IMR-90 (cell line): ENCODE measurements at regions not wholly inside any gene's neighbourhood (a gene's known extent, or its start where the extent isn't known, plus 50 kb on each side); places are given as distances from the start of the nearest gene placed in this dataset.

ENCODE experiments used
- ATAC-seq: fragments of 200-7000 bp; cut with Tn5 transposase; 2 replicates; pipeline ENCODE4 v1.9.1; 2020; ENCODE audit warnings: low read depth, mild to moderate bottlenecking, moderate library complexity
- BruUV-seq: library from RNA; stranded (reverse); fragments of 400-500 nt; replicated peaks from 2 replicates; lab custom pipeline; 2021; lab: Mats Ljungman, UMichigan
- CTCF ChIA-PET: fragments of 300-600 bp; formaldehyde crosslinking; extraction: SDS; loops from one replicate; lab custom pipeline; 2021; ENCODE audit warnings: antibody characterized with exemption; lab: Yijun Ruan, JAX
- POLR2A ChIA-PET: fragments of 300-600 bp; sonication (Branson Sonifier 250); formaldehyde crosslinking; loops from one replicate; lab custom pipeline; 2022; ENCODE audit warnings: antibody characterized with exemption; ENCODE audit not compliant: unreplicated experiment; lab: Charles Lee
- DNase-seq: peaks from one replicate; pipeline ENCODE4 v3.0.0; 2013
- H2AFZ ChIP-seq: replicated peaks from 2 replicates; pipeline ENCODE3; 2013; ENCODE audit warnings: low read length, mild to moderate bottlenecking; ENCODE audit not compliant: poor library complexity
- H2AK5ac ChIP-seq: 2 replicates; pipeline ENCODE4 v1.6.1; 2013; ENCODE audit warnings: low read depth, low read length, inconsistent platforms
- H2AK9ac ChIP-seq: replicated peaks from 2 replicates; pipeline ENCODE3; 2013; ENCODE audit warnings: mild to moderate bottlenecking, low read depth, low read length, moderate library complexity; ENCODE audit not compliant: poor library complexity
- H2BK120ac ChIP-seq: 2 replicates; pipeline ENCODE4 v1.6.1; 2013; ENCODE audit warnings: low read depth, low read length, inconsistent platforms
- H2BK15ac ChIP-seq: 3 replicates; pipeline ENCODE4 v1.6.1; 2013; ENCODE audit warnings: low read depth, low read length, inconsistent platforms
- H2BK20ac ChIP-seq: 2 replicates; pipeline ENCODE4 v1.6.1; 2013; ENCODE audit warnings: low read depth, mild to moderate bottlenecking, inconsistent platforms, low read length, moderate library complexity
- H2BK5ac ChIP-seq: 2 replicates; pipeline ENCODE4 v1.6.1; 2013; ENCODE audit warnings: mild to moderate bottlenecking, low read depth, low read length, inconsistent platforms; ENCODE audit not compliant: poor library complexity, severe bottlenecking
- H3K14ac ChIP-seq: replicated peaks from 2 replicates; pipeline ENCODE4 v1.6.1; 2013; ENCODE audit warnings: low read depth, low read length, inconsistent platforms
- H3K18ac ChIP-seq: 2 replicates; pipeline ENCODE4 v1.6.1; 2013; ENCODE audit warnings: low read depth, low read length, control low read depth
- H3K23ac ChIP-seq: 2 replicates; pipeline ENCODE4 v1.6.1; 2013; ENCODE audit warnings: low read depth, low read length, inconsistent platforms
- H3K27ac ChIP-seq: 2 replicates; pipeline ENCODE4 v1.5.1; 2013; ENCODE audit warnings: mild to moderate bottlenecking, control low read depth, low read length; ENCODE audit not compliant: insufficient read depth
- H3K27me3 ChIP-seq: 2 replicates; pipeline ENCODE4 v1.6.1; 2013; ENCODE audit warnings: low read length; ENCODE audit not compliant: control insufficient read depth, insufficient read depth
- H3K36me3 ChIP-seq: 2 replicates; pipeline ENCODE4 v1.6.1; 2013; ENCODE audit warnings: low read length, mixed read lengths; ENCODE audit not compliant: control insufficient read depth, insufficient read depth
- H3K4ac ChIP-seq: 2 replicates; pipeline ENCODE4 v1.6.1; 2013; ENCODE audit warnings: low read depth, low read length, inconsistent platforms
- H3K4me1 ChIP-seq: 2 replicates; pipeline ENCODE4 v1.6.1; 2013; ENCODE audit warnings: low read length, mixed read lengths; ENCODE audit not compliant: control insufficient read depth, insufficient read depth
- H3K4me2 ChIP-seq: 2 replicates; pipeline ENCODE4 v1.6.1; 2013; ENCODE audit warnings: low read depth, mild to moderate bottlenecking, control low read depth, low read length, moderate library complexity
- H3K4me3 ChIP-seq: 2 replicates; pipeline ENCODE4 v1.5.1; 2013; ENCODE audit warnings: low read depth, mild to moderate bottlenecking, control low read depth, low read length, moderate library complexity; ENCODE audit not compliant: insufficient read depth
- H3K56ac ChIP-seq: 2 replicates; pipeline ENCODE4 v1.6.1; 2013; ENCODE audit warnings: low read length, inconsistent platforms; ENCODE audit not compliant: insufficient read depth; ENCODE audit errors: extremely low read depth
- H3K79me1 ChIP-seq, 2 experiments: 2 replicates each; pipeline ENCODE4 v1.6.1; 2013; ENCODE audit warnings: low read length in 2 of 2, inconsistent platforms in 1 of 2, low read depth in 1 of 2
- H3K9ac ChIP-seq: 2 replicates; pipeline ENCODE4 v1.6.1; 2013; ENCODE audit warnings: low read depth, low read length, control low read depth
- H3K9me1 ChIP-seq: 2 replicates; pipeline ENCODE4 v1.6.1; 2013; ENCODE audit warnings: low read length, inconsistent platforms; ENCODE audit not compliant: insufficient read depth
- H3K9me3 ChIP-seq: 2 replicates; pipeline ENCODE4 v1.6.1; 2013; ENCODE audit warnings: low read length; ENCODE audit not compliant: control insufficient read depth, insufficient read depth
- H4K20me1 ChIP-seq: 2 replicates; pipeline ENCODE4 v1.6.1; 2013; ENCODE audit warnings: low read length, inconsistent platforms; ENCODE audit not compliant: insufficient read depth
- H4K5ac ChIP-seq: 2 replicates; pipeline ENCODE4 v1.6.1; 2013; ENCODE audit warnings: mild to moderate bottlenecking, low read depth, low read length, control low read depth
- H4K8ac ChIP-seq, 2 experiments: 2 replicates each; pipeline ENCODE4 v1.6.1; 2013; ENCODE audit warnings: low read depth in 2 of 2, low read length in 2 of 2, control low read depth in 1 of 2, inconsistent platforms in 1 of 2
- H4K91ac ChIP-seq: 2 replicates; pipeline ENCODE4 v1.6.1; 2013; ENCODE audit warnings: low read depth, low read length, inconsistent platforms; ENCODE audit not compliant: insufficient read depth
- BHLHE40 ChIP-seq: fragments of 150-350 bp; IDR thresholded peaks from 2 replicates; pipeline ENCODE4 v1.6.1; 2016; ENCODE audit warnings: mild to moderate bottlenecking, low read depth, low read length
- CEBPB ChIP-seq: IDR thresholded peaks from 2 replicates; pipeline ENCODE4 v1.6.1; 2012; ENCODE audit warnings: low read depth, low read length, improper control_type of control experiment
- CHD1 ChIP-seq: IDR thresholded peaks from 2 replicates; pipeline ENCODE4 v1.6.1; 2012; ENCODE audit warnings: low read depth, low read length, improper control_type of control experiment
- FOS ChIP-seq: fragments of 150-350 bp; IDR thresholded peaks from 2 replicates; pipeline ENCODE4 v1.6.1; 2016; ENCODE audit warnings: low read depth, low read length
- MAFK ChIP-seq: IDR thresholded peaks from 2 replicates; pipeline ENCODE4 v1.6.1; 2012; ENCODE audit warnings: low read depth, low read length, improper control_type of control experiment
- MAZ ChIP-seq: IDR thresholded peaks from 2 replicates; pipeline ENCODE4 v1.6.1; 2012; ENCODE audit warnings: low read depth, mild to moderate bottlenecking, low read length, improper control_type of control experiment, moderate library complexity, borderline replicate concordance
- MXI1 ChIP-seq: IDR thresholded peaks from 2 replicates; pipeline ENCODE4 v1.6.1; 2012; ENCODE audit warnings: low read depth, mild to moderate bottlenecking, low read length, moderate library complexity, borderline replicate concordance
- NFE2L2 ChIP-seq: fragments of 150-350 bp; IDR thresholded peaks from 2 replicates; pipeline ENCODE4 v1.6.1; 2016; ENCODE audit warnings: low read depth, mild to moderate bottlenecking, low read length
- POLR2A ChIP-seq: IDR thresholded peaks from 2 replicates; pipeline ENCODE4 v1.6.1; 2012; ENCODE audit warnings: mild to moderate bottlenecking, low read depth, low read length
- RAD21 ChIP-seq: IDR thresholded peaks from 2 replicates; pipeline ENCODE4 v1.6.1; 2012; ENCODE audit warnings: low read length, improper control_type of control experiment
- RCOR1 ChIP-seq: IDR thresholded peaks from 2 replicates; pipeline ENCODE4 v1.6.1; 2012; ENCODE audit warnings: mild to moderate bottlenecking, low read length, improper control_type of control experiment; ENCODE audit not compliant: insufficient replicate concordance
- RFX5 ChIP-seq: IDR thresholded peaks from 2 replicates; pipeline ENCODE4 v1.8.0; 2012; ENCODE audit warnings: low read depth, mild to moderate bottlenecking, low read length, moderate library complexity
- SMC3 ChIP-seq: fragments of 150-350 bp; IDR thresholded peaks from 2 replicates; pipeline ENCODE4 v1.6.1; 2016; ENCODE audit warnings: low read depth, mild to moderate bottlenecking, antibody characterized with exemption, low read length, moderate library complexity
- WGBS, 2 experiments: methylation state at CpG; one replicate each; pipeline versions ENCODE4 v1.1.5 to v1.1.7; 2013; ENCODE audit warnings: missing lambda C conversion rate in 2 of 2; ENCODE audit not compliant: insufficient read length in 1 of 2; ENCODE audit errors: extremely low coverage in 2 of 2; 5-methylcytosine and 5-hydroxymethylcytosine counted together
- dilution Hi-C: fragments of 300-500 bp; cut with HindIII; formaldehyde crosslinking; loops from one replicate; pipeline ENCODE4 v1.14.3; 2018; ENCODE audit warnings: low sequenced_read_pairs; ENCODE audit not compliant: unreplicated experiment
- in situ Hi-C: fragments of 300-500 bp; cut with MboI; formaldehyde crosslinking; loops from 3 replicates; pipeline ENCODE4 v1.14.3; 2019; ENCODE audit warnings: low sequenced_read_pairs, inconsistent platforms, mixed read lengths
- intact Hi-C: fragments of 100-400 bp; cut with micrococcal nuclease; formaldehyde crosslinking; loops from 2 replicates; pipeline ENCODE4 v1.10.0; 2022
- TF ChIP-seq, protein P1 (sequence below): fragments of 150-350 bp; IDR thresholded peaks from 2 replicates; pipeline ENCODE4 v1.6.1; 2016; ENCODE audit warnings: low read depth, mild to moderate bottlenecking, low read length, moderate library complexity, borderline replicate concordance
- TF ChIP-seq, protein P2 (sequence below): fragments of 150-350 bp; IDR thresholded peaks from 2 replicates; pipeline ENCODE4 v1.6.1; 2017; ENCODE audit warnings: mild to moderate bottlenecking, antibody characterized with exemption, low read length, low read depth
- TF ChIP-seq, protein P3 (sequence below): conservative IDR thresholded peaks from 2 replicates; pipeline ENCODE4 v1.5.1; 2012; ENCODE audit warnings: mild to moderate bottlenecking, low read depth, low read length, improper control_type of control experiment

DNA sequence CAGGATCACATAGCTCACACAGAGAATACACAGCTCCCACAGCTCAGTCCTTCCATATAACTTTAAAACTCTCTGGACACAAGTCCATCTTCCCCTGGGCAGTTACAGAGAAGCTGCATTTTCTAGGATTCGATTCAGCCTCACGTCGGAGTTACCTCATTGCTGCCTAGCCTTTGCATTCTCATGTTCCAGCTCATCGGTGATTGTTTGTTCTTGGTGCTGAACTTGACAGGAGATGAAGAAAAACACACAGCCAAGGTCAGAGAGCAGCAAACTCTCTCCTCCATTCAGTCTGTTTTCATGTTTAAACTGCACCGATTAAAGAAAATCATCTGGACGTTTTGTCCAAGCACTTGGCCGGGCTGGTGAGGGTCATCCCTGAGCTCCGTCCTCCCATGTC, 375.5 kb upstream of the CFAP20DC start:
- ATAC-seq (peak; percentile 70), DNase-seq (peak; percentile 97)
- Histone ChIP-seq H2BK20ac (peak overlapping the region; percentile 92), H2AFZ (peak overlapping the region; percentile 16), H3K36me3 (no peaks in the 10 kb centered on the region), H2BK15ac (peak overlapping the region; percentile 53; the same call in 2 of the 3 replicates), H3K14ac (peak overlapping the region; percentile 74), H2BK120ac (peak overlapping the region; percentile 85), H3K18ac (peak overlapping the region; percentile 62), H2AK9ac (peak overlapping the region; percentile 39), H3K9me1 (peaks cover 18% of the 10 kb centered on the region), H4K91ac (peak overlapping the region; percentile 91), H4K5ac (peak overlapping the region; percentile 55), H3K9ac (peak overlapping the region; percentile 15), H3K9me3 (no peaks in the 10 kb centered on the region), H4K20me1 (no peaks in the 10 kb centered on the region), H3K4me3 (no peak overlapping the region), H3K4me2 (peak overlapping the region; percentile 54), H3K4ac (peak overlapping the region; percentile 91), H3K79me1 (no peaks in the 10 kb centered on the region), H2BK5ac (peak overlapping the region; percentile 86), H3K23ac (peak overlapping the region; percentile 77), H3K27me3 (no peaks in the 10 kb centered on the region; the same call in 1 of the 2 replicates), H2AK5ac (peak overlapping the region; percentile 86; the same call in 1 of the 2 replicates), H3K27ac (peak overlapping the region; percentile 77), H4K8ac (peak overlapping the region; percentile 22 to 81), H3K56ac (peak overlapping the region; percentile 80), H3K4me1 (peaks cover 23% of the 10 kb centered on the region)
- no TSS peak for BruUV-seq
- intact Hi-C loops = loop anchor here (5.0 to 10.0 kb wide), 5 partner anchors 132 to 431 kb away; no protein-coding TSS in a partner anchor
- no CpG with 5 or more reads among the region's 8 CpGs for WGBS, 2 experiments
- no peak for TF ChIP-seq RFX5
- no peak for TF ChIP-seq CHD1
- TF ChIP-seq MAZ = no peak
- peak; percentile 62 for TF ChIP-seq BHLHE40
- TF ChIP-seq POLR2A = peak; percentile 51; the same call in 1 of the 2 replicates
- no peak for TF ChIP-seq RCOR1
- TF ChIP-seq, protein P1, sequence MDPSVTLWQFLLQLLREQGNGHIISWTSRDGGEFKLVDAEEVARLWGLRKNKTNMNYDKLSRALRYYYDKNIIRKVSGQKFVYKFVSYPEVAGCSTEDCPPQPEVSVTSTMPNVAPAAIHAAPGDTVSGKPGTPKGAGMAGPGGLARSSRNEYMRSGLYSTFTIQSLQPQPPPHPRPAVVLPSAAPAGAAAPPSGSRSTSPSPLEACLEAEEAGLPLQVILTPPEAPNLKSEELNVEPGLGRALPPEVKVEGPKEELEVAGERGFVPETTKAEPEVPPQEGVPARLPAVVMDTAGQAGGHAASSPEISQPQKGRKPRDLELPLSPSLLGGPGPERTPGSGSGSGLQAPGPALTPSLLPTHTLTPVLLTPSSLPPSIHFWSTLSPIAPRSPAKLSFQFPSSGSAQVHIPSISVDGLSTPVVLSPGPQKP = no peak
- TF ChIP-seq FOS = peak; percentile 75
- TF ChIP-seq MXI1 = no peak
- TF ChIP-seq, protein P2, sequence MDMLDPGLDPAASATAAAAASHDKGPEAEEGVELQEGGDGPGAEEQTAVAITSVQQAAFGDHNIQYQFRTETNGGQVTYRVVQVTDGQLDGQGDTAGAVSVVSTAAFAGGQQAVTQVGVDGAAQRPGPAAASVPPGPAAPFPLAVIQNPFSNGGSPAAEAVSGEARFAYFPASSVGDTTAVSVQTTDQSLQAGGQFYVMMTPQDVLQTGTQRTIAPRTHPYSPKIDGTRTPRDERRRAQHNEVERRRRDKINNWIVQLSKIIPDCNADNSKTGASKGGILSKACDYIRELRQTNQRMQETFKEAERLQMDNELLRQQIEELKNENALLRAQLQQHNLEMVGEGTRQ = no peak
- peak; percentile 81 for TF ChIP-seq CEBPB
- no peak for TF ChIP-seq RAD21
- TF ChIP-seq SMC3 = no peak
- TF ChIP-seq, protein P3, sequence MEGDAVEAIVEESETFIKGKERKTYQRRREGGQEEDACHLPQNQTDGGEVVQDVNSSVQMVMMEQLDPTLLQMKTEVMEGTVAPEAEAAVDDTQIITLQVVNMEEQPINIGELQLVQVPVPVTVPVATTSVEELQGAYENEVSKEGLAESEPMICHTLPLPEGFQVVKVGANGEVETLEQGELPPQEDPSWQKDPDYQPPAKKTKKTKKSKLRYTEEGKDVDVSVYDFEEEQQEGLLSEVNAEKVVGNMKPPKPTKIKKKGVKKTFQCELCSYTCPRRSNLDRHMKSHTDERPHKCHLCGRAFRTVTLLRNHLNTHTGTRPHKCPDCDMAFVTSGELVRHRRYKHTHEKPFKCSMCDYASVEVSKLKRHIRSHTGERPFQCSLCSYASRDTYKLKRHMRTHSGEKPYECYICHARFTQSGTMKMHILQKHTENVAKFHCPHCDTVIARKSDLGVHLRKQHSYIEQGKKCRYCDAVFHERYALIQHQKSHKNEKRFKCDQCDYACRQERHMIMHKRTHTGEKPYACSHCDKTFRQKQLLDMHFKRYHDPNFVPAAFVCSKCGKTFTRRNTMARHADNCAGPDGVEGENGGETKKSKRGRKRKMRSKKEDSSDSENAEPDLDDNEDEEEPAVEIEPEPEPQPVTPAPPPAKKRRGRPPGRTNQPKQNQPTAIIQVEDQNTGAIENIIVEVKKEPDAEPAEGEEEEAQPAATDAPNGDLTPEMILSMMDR = no peak
- TF ChIP-seq NFE2L2 = no peak
- no peak for TF ChIP-seq MAFK
- in situ Hi-C loops = no loop called here
- CTCF ChIA-PET = interaction anchor here (0.8 to 1.2 kb wide), 4 partner anchors 17 to 213 kb away, joined by 3 read pairs; no protein-coding TSS in a partner anchor
- dilution Hi-C loops = no loop called here
- POLR2A ChIA-PET = interaction anchor here (0.6 kb wide), 2 partner anchors 158 to 241 kb away, joined by 3 read pairs; no protein-coding TSS in a partner anchor
